HG03342 (cell line): ENCODE measurements at regions not wholly inside any gene's neighbourhood (a gene's known extent, or its start where the extent isn't known, plus 50 kb on each side); places are given as distances from the start of the nearest gene placed in this dataset.
A peak's percentile ranks its signal among the peaks of the same experiment; 100 is the strongest.
"Not testable (repeated sequence)": the region's sequence is repeated elsewhere in the genome, so short reads cannot be mapped to it uniquely, and the experiment has no call there.

ENCODE experiments used
- ATAC-seq: cut with Tn5 transposase; IDR thresholded peaks from one replicate; pipeline ENCODE4 v1.9.1; 2021; ENCODE audit warnings: mild to moderate bottlenecking, moderate library complexity; ENCODE audit not compliant: unreplicated experiment

DNA sequence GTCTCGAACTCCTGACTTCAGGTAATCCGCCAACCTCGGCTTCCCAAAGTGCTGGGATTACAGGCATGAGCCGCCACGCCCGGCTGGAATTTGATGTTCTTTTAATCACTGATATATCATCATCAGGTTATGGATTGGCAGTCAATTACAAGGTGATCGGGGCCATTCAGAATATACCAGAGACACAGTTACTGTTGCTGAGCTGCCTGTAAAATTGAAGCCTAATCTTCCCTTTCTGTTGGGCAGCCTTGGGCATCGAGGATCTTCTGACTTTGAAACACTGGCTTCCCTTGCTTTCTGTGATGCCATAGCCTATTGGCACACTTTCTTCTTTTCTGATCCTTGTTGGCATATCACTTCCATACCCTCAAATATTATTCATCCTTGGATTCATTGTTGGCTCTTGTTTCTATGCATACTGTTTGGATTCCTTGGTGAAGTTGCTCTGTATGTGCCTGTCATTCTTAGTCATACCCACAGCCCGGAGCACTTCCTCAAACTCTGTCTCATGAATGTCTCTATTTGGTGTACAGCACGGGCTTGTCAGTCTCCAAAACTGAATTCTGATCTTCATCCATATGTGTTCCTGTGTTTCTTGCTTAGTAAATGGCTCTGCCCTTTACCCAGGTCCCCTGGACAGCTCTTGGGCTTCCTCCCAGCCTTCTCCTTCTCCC lies 85.6 kb upstream of the CRYM start:
- peak; percentile 32 for ATAC-seq

GRCh38 chr16:21361612-21362227 lies 83.6 kb upstream of the CRYM start:
- not testable (repeated sequence) for ATAC-seq

DNA sequence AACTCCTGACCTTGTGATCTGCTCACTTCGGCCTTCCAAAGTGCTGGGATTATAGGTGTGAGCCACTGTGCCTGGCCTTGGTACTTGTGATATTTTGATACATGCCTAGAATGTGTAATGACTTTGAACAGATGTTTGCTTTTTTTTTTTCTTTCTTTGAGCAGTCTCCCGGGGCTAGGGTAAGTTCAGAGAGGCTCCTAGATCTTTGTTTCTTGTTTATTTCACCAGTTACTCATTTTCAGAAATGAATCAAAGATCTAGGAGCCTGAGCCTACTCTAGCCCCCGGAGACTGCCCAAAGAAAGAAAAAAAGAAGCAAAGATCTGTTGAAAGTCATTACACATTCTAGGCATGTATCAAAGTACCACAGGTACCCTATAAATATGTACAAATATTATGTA lies 83.0 kb upstream of the CRYM start:
- not testable (repeated sequence) for ATAC-seq

DNA sequence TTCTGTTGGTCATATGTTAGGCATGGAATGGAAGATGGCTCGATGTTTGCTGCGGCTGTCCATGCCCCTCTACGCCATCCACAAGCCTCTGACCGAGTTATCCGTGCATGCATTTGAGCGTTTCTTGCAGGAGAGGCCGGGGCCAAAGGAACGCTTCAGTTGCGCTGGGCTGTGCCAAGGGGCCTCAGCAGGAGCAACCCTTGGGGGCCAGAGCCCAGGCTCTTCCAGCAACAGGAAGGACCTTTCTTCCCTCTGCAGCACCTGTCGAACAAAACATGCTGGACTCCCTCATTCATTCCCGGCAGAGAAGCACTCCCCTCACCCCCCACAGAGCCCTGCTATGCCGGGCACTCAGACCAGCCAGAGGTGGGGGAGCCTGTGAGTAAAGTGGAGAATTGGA lies 81.4 kb upstream of the CRYM start:
- ATAC-seq: peak; percentile 0

- peak; percentile 57 for ATAC-seq
These were observed 80.2 kb upstream of the CRYM start for GRCh38 chr16:21358261-21358795.

GRCh38 chr16:21356308-21356707 lies 78.2 kb upstream of the CRYM start:
- ATAC-seq: not testable (repeated sequence)

GRCh38 chr16:21351433-21351832 lies 73.3 kb upstream of the CRYM start:
- ATAC-seq: not testable (repeated sequence)

- ATAC-seq: not testable (repeated sequence)
These were observed 72.8 kb upstream of the CRYM start for GRCh38 chr16:21350851-21351250.

DNA sequence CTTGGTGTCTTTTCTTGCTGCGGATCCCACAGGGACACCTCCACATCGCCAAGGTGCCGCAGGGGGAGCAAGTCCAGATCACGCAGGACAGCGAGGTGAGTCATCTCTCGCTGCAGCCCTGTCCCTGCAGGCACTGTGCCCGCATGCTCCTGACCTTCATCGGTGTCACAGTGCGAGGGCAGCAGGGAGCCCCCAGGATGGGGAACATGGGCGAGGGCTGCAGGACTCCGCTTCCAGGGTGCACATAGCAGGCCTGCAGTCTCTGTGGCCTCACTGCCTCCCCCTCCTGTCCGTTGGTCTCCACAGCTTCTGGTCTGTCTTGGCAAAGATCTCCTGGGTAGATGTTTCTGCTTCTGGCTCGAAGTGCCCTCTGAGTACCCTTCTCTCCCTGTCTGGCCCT lies 71.2 kb upstream of the CRYM start:
- ATAC-seq: not testable (repeated sequence)

GRCh38 chr16:21348815-21349214 lies 70.7 kb upstream of the CRYM start:
- ATAC-seq: not testable (repeated sequence)

- not testable (repeated sequence) for ATAC-seq
These were observed 69.4 kb upstream of the CRYM start for GRCh38 chr16:21347538-21347937.

GRCh38 chr16:21346756-21347491 lies 68.8 kb upstream of the CRYM start:
- not testable (repeated sequence) for ATAC-seq

DNA sequence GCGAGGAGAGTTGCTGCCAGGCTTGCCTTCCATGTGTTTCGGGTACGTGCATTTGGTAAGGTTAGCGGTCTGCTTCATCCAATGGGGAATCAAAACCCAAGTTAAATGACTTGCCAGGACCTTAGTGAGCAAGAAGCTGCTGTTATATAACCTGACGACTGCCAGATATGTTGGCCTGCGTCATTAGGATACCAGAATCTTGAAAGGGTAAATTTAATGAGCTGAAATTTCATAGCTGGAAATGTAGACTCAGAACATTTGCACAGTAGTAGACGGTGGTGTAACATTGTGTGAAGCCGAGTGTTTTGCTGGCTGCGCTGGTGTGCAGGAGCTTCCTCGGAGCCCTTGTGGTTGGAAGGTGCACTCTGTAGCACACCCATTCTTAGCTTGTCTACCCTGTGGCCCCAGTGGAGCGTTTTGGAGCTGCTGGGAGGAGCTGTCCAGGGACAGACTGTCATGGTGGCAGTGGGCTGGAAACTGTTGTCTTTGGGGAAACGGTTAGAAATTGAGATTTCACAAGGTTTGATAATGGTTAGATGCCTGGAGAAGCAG lies 66.3 kb upstream of the CRYM start:
- not testable (repeated sequence) for ATAC-seq

DNA sequence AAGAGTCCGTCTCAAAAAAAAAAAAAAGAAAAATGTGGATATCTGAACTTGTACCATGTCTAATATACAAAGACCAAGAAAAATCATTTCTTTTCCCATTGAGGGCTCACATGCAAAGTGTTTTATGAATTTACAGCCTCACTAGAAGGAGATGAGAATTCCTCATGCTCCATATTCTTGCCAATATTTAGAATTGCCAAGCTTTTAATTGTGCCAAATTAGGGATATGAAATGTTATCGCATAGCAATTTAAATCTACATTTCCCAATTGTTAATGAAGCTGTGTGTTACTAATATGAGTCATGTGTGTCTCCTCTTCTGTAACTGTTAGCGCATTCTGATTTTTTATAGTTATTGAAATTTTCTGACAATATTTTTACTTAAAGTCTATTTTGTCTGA lies 63.0 kb upstream of the CRYM start:
- ATAC-seq: no peak

DNA sequence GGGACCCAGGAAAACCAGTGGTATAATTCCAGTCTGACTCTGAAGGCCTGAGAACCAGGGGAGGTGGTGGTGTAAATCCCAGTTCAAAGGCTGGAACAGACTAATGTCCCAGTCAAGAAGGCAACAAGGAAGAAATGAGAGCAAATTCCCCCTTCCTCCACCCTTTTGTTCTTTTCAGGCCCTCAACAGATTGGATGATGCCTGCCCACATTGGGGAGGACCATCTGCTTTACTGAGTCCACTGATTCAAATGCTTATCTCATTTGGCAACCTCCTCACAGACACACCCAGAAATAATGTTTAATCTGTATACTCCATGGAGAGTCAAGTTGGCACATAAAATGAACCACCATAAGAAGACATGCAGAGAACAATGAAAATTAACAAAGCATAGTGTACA lies 61.9 kb upstream of the CRYM start:
- no peak for ATAC-seq

GRCh38 chr16:21339269-21339641 lies 61.2 kb upstream of the CRYM start:
- ATAC-seq: no peak

DNA sequence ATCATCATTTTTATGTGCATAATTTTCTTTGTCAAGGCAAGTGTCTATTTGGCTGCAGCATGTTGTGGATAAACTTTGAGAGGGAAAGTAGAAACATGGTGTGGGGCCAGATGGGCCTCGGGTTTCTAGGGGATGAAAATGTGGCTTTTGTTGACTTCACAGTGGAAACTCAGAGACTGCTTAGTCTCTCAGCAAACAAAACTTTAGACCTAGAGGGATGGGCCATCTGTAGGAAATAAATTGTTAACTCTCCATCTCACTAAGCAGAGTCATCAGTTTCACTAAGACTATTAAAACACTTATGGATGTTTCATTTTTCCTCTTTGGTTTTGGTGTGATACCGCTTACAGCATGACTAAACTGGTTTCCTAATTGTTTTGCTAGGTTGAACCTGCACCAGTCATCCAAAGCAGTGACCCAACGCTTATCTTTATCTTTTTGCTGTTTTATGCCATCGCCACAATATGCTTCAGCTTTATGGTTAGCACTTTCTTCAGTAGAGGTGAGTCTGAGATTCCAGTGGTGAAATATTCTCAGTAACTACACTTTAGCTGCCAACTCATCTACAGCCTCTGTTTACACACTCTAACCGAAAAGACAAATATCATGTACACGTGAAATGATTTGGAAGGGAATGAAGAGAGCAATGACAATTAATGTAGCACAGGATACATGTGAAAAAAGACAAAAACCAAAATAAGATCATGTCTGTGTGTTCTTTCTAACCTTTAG lies 60.6 kb upstream of the CRYM start:
- ATAC-seq: no peak

DNA sequence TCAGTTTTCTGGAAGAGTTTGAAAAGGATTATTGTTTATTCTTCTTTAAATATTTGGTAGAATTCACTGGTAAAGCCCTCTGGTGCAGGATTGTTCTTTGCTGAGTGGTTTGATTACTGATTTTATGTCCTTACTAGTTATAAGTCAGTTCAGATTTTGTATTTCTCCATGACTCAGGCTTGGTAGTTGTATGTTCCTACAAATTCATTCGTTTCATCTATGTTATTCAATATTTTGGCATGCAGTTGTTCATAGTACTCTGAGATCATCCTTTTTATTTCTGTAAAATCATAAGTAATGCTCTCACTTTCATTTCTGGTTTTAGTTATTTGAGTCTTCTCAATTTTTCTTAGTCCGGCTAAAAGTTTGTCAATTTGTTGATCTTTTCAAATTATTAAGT lies 58.1 kb upstream of the CRYM start:
- no peak for ATAC-seq

- not testable (repeated sequence) for ATAC-seq
These were observed 56.4 kb upstream of the CRYM start for GRCh38 chr16:21334188-21335146.

GRCh38 chr16:21333683-21334082 lies 55.6 kb upstream of the CRYM start:
- ATAC-seq: not testable (repeated sequence)
